Stomach (tissue), 8 donors: ENCODE measurements at regions not wholly inside any gene's neighbourhood (a gene's known extent, or its start where the extent isn't known, plus 50 kb on each side); places are given as distances from the start of the nearest gene placed in this dataset.

Experiments used
- DNase-seq, 2 donors: peaks; one replicate each; pipeline versions ENCODE4 v3.0.0 to v3.0.0-alpha.2; 2013 to 2019
- H3K27ac ChIP-seq, 5 donors: fragments of 200-600 bp in 4 of 5; sonication (generic) in 4 of 5; one replicate each; pipeline ENCODE4 v1.5.1; 2013 to 2019; ENCODE audit warnings: mild to moderate bottlenecking in 1 of 5, moderate library complexity in 1 of 5
- H3K27me3 ChIP-seq, 3 donors: fragments of 200-600 bp; sonication (generic); one replicate each; pipeline ENCODE4 v1.5.1; 2017 to 2019; ENCODE audit warnings: mixed run types in 1 of 3
- H3K36me3 ChIP-seq, 4 donors: fragments of 200-600 bp; sonication (generic); 1 replicate in 3 of 4; 2 replicates in 1 of 4; pipeline ENCODE4 v1.5.1; 2016 to 2019
- H3K4me1 ChIP-seq, 4 donors: fragments of 200-600 bp; sonication (generic); one replicate each; pipeline ENCODE4 v1.5.1; 2016 to 2019
- H3K4me3 ChIP-seq, 4 donors: fragments of 200-600 bp; sonication (generic) in 3 of 4; one replicate each; pipeline ENCODE4 v1.5.1; 2016 to 2019; ENCODE audit warnings: mild to moderate bottlenecking in 1 of 4
- H3K9me3 ChIP-seq, 4 donors: fragments of 200-600 bp; sonication (generic); one replicate each; pipeline ENCODE4 v1.5.1; 2016 to 2019
- EP300 ChIP-seq: sonication (generic); formaldehyde crosslinking; IDR thresholded peaks from one replicate; pipeline ENCODE4 v1.6.1; 2017; ENCODE audit warnings: antibody characterized with exemption
- POLR2A ChIP-seq, 4 donors: fragments of 450-650 bp; IDR thresholded peaks; one replicate each; pipeline ENCODE4 v1.6.1; 2016; ENCODE audit warnings: antibody characterized with exemption in 4 of 4, control low read depth in 2 of 4, mild to moderate bottlenecking in 1 of 4, moderate library complexity in 1 of 4
- POLR2AphosphoS5 ChIP-seq, 3 donors: sonication (generic); formaldehyde crosslinking; IDR thresholded peaks; one replicate each; pipeline ENCODE4 v1.6.1; 2016; ENCODE audit warnings: antibody characterized with exemption in 3 of 3
- WGBS, 5 donors: extraction: QIAGEN DNeasy Blood & Tissue Kit in 3 of 5; methylation state at CpG; one replicate each; pipeline versions ENCODE4 v1.1.5 to v1.1.7; 2013 to 2018; 5-methylcytosine and 5-hydroxymethylcytosine counted together
- intact Hi-C: fragments of 100-400 bp; cut with DNase I; formaldehyde crosslinking; loops from one replicate; pipeline ENCODE4 v1.15.1; 2023; ENCODE audit warnings: low total_unique reads
- TF ChIP-seq, protein P1 (sequence below), 7 experiments: fragments of 450-650 bp in 4 of 7; fragments of 200-600 bp in 3 of 7; sonication (generic) in 3 of 7; IDR thresholded peaks; one replicate each; pipeline ENCODE4 v1.5.1; 2016 to 2019; ENCODE audit warnings: antibody characterized with exemption in 7 of 7, control low read depth in 2 of 7, mild to moderate bottlenecking in 1 of 7
- donor health status: healthy with polysubstance abuse.
- donor health status: Bipolar disorder and iron deficiency.
- donor health status: healthy.

DNA sequence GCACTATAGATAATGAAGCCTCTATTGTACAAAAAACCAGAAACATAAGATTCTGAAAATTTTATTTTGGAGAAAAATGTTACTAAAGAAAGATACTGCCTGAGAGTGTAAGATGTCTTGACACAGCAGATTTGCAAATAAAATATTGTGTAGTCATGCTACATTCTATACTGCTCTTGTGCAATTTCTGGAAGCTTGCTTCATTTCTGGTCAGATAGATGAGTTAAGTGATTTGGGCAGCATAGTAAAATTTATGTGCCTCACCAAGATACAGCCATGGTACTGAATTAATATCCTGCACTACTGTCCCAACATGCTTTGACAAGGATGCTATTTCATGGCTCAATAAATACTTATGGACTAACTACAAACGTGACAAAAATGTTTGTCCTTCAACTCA lies 55.1 kb upstream of the STARD13 start:
- no peaks in the 10 kb centered on the region for H3K9me3 ChIP-seq
- H3K36me3 ChIP-seq, result no peaks in the 10 kb centered on the region
- no peak for TF ChIP-seq POLR2A (IDR thresholded peaks at IDR 0.05)
- TF ChIP-seq, protein P1, sequence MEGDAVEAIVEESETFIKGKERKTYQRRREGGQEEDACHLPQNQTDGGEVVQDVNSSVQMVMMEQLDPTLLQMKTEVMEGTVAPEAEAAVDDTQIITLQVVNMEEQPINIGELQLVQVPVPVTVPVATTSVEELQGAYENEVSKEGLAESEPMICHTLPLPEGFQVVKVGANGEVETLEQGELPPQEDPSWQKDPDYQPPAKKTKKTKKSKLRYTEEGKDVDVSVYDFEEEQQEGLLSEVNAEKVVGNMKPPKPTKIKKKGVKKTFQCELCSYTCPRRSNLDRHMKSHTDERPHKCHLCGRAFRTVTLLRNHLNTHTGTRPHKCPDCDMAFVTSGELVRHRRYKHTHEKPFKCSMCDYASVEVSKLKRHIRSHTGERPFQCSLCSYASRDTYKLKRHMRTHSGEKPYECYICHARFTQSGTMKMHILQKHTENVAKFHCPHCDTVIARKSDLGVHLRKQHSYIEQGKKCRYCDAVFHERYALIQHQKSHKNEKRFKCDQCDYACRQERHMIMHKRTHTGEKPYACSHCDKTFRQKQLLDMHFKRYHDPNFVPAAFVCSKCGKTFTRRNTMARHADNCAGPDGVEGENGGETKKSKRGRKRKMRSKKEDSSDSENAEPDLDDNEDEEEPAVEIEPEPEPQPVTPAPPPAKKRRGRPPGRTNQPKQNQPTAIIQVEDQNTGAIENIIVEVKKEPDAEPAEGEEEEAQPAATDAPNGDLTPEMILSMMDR (IDR thresholded peaks at IDR 0.05), result no peak
- TF ChIP-seq EP300, result no peak
- no peak for TF ChIP-seq POLR2AphosphoS5 (IDR thresholded peaks at IDR 0.05)
- no peak for DNase-seq
- H3K4me1 ChIP-seq, result peaks cover 0 to 15% (median 5%) of the 10 kb centered on the region in 4 donors
- H3K27ac ChIP-seq, result no peak overlapping the region
- no peaks in the 10 kb centered on the region for H3K27me3 ChIP-seq
- intact Hi-C loops, result no loop called here
- WGBS, 5 donors, result 41 to 81% (median 73%) methylated on average over 1 of the region's 1 CpG
- H3K4me3 ChIP-seq, result no peak overlapping the region

- Histone ChIP-seq H3K36me3 (no peaks in the 10 kb centered on the region), H3K4me1 (peaks cover 0 to 20% (median 9%) of the 10 kb centered on the region in 4 donors), H3K4me3 (no peak overlapping the region), H3K27me3 (no peaks in the 10 kb centered on the region), H3K27ac (peak overlapping the region in 1 of 5 donors; percentile 13), H3K9me3 (no peaks in the 10 kb centered on the region)
- TF ChIP-seq POLR2A (IDR thresholded peaks at IDR 0.05), result no peak
- TF ChIP-seq, protein P1 (IDR thresholded peaks at IDR 0.05), result no peak
- no peak for TF ChIP-seq EP300
- TF ChIP-seq POLR2AphosphoS5 (IDR thresholded peaks at IDR 0.05), result no peak
- WGBS, 5 donors, result 63 to 69% (median 65%) methylated on average over 5 of the region's 5 CpGs
- intact Hi-C loops, result no loop called here
- DNase-seq, result no peak
These were observed 56.4 kb upstream of the STARD13 start for GRCh38 chr13:33341861-33342452.

DNA sequence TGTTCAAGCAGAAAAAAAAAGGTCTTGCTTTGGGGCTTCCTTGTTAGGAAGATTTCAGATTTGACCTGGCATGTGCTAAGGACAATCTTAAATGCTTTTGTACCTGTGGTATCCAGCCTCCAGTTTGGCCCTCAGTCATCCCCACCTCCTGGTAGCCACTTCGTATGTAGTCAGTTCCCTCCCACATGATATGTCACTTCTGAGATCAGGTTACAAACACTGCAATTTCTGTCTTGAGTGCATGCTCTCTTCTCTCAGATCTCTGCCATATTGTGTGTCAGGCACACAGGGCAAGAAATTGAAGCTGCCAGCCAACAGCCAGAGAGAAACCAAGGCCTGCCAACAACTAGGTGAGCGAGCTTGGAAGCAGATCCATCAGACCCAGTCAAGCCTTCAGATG lies 60.3 kb upstream of the STARD13 start:
- Histone ChIP-seq H3K9me3 (no peaks in the 10 kb centered on the region), H3K36me3 (no peaks in the 10 kb centered on the region), H3K4me3 (no peak overlapping the region), H3K4me1 (peaks cover 10 to 51% (median 30%) of the 10 kb centered on the region in 4 donors), H3K27me3 (no peaks in the 10 kb centered on the region), H3K27ac (no peak overlapping the region)
- TF ChIP-seq, protein P1 (IDR thresholded peaks at IDR 0.05), result no peak
- TF ChIP-seq POLR2A (IDR thresholded peaks at IDR 0.05) (no peak), POLR2AphosphoS5 (IDR thresholded peaks at IDR 0.05) (no peak), EP300 (no peak)
- 56 to 83% (median 81%) methylated on average over 2 of the region's 2 CpGs for WGBS, 5 donors
- DNase-seq, result no peak
- intact Hi-C loops, result no loop called here

DNA sequence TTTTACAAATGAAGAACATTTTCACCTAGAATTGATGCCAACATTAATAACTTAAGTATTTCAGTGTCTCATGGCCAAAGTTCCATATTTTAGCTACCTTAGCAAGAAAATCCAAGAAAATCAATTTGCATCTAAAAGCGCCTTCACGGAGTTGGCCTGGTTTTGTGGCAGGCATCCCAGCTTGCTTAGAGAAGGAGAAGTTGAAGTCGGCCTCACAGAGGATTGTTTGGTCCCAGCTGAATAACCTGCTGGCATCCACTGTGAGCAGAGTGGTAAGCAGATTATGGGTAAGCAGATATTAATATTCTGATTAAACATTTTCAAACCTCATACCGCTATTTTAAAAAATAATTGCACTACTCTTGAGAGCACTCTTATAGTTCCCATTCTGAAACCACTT lies 62.3 kb upstream of the STARD13 start:
- no peak for DNase-seq
- no peak overlapping the region for H3K4me3 ChIP-seq
- peaks cover 10 to 57% (median 34%) of the 10 kb centered on the region in 4 donors for H3K4me1 ChIP-seq
- no peaks in the 10 kb centered on the region for H3K36me3 ChIP-seq
- no peak for TF ChIP-seq EP300
- TF ChIP-seq, protein P1 (IDR thresholded peaks at IDR 0.05), result no peak
- TF ChIP-seq POLR2A (IDR thresholded peaks at IDR 0.05), result no peak
- TF ChIP-seq POLR2AphosphoS5 (IDR thresholded peaks at IDR 0.05), result no peak
- 38 to 63% (median 46%) methylated on average over 4 of the region's 4 CpGs for WGBS, 5 donors
- peak overlapping the region in 1 of 5 donors; percentile 93 for H3K27ac ChIP-seq
- no peaks in the 10 kb centered on the region for H3K27me3 ChIP-seq
- intact Hi-C loops, result no loop called here
- no peaks in the 10 kb centered on the region for H3K9me3 ChIP-seq
